HG03460 (cell line): ENCODE measurements at regions not wholly inside any gene's neighbourhood (a gene's known extent, or its start where the extent isn't known, plus 50 kb on each side); places are given as distances from the start of the nearest gene placed in this dataset.
"Not testable (repeated sequence)": the region's sequence is repeated elsewhere in the genome, so short reads cannot be mapped to it uniquely, and the experiment has no call there.

Source experiments
- ATAC-seq: cut with Tn5 transposase; IDR thresholded peaks from one replicate; pipeline ENCODE4 v1.9.1; 2021; ENCODE audit not compliant: unreplicated experiment

GRCh38 chr14:106268013-106268727 is 741.8 kb downstream of the TMEM121 start:
- no peak for ATAC-seq

GRCh38 chr14:106269029-106269428 is 742.6 kb downstream of the TMEM121 start:
- ATAC-seq: no peak

- no peak for ATAC-seq
Measured at GRCh38 chr14:106269451-106270204, 743.2 kb downstream of the TMEM121 start.

- not testable (repeated sequence) for ATAC-seq
Measured at GRCh38 chr14:106270476-106271121, 744.2 kb downstream of the TMEM121 start.

GRCh38 chr14:106276326-106277267 is 750.2 kb downstream of the TMEM121 start:
- no peak for ATAC-seq

- ATAC-seq: no peak
Measured at GRCh38 chr14:106277503-106277902, 751.1 kb downstream of the TMEM121 start.

GRCh38 chr14:106280876-106281275 is 754.5 kb downstream of the TMEM121 start:
- no peak for ATAC-seq

- ATAC-seq: no peak
Measured at GRCh38 chr14:106286697-106287290, 760.4 kb downstream of the TMEM121 start.

- no peak for ATAC-seq
Measured at GRCh38 chr14:106287506-106287905, 761.1 kb downstream of the TMEM121 start.

GRCh38 chr14:106291626-106292025 is 765.2 kb downstream of the TMEM121 start:
- ATAC-seq: no peak

- no peak for ATAC-seq
Measured at GRCh38 chr14:106294324-106294723, 767.9 kb downstream of the TMEM121 start.

GRCh38 chr14:106300951-106301510 is 774.6 kb downstream of the TMEM121 start:
- not testable (repeated sequence) for ATAC-seq

GRCh38 chr14:106301609-106302008 is 775.2 kb downstream of the TMEM121 start:
- ATAC-seq: not testable (repeated sequence)

- ATAC-seq: no peak
Measured at GRCh38 chr14:106302661-106303060, 776.3 kb downstream of the TMEM121 start.

GRCh38 chr14:106304271-106304670 is 777.9 kb downstream of the TMEM121 start:
- ATAC-seq: no peak

GRCh38 chr14:106308839-106309389 is 782.5 kb downstream of the TMEM121 start:
- ATAC-seq: peak; percentile 85

GRCh38 chr14:106309423-106309822 is 783.0 kb downstream of the TMEM121 start:
- ATAC-seq: no peak

- ATAC-seq: no peak
Measured at GRCh38 chr14:106315436-106315835, 789.1 kb downstream of the TMEM121 start.

- ATAC-seq: no peak
Measured at GRCh38 chr14:106317593-106317992, 791.2 kb downstream of the TMEM121 start.

- ATAC-seq: no peak
Measured at GRCh38 chr14:106318700-106319099, 792.3 kb downstream of the TMEM121 start.
